Fibroblast of lung (primary cell): ENCODE measurements at regions not wholly inside any gene's neighbourhood (a gene's known extent, or its start where the extent isn't known, plus 50 kb on each side); places are given as distances from the start of the nearest gene placed in this dataset.

ENCODE experiments used
- DNase-seq, 2 donors: peaks; one replicate each; pipeline versions ENCODE4 v3.0.0 to v3.0.0-alpha.2; 2010; ENCODE audit warnings: low read depth in 2 of 2
- H2AFZ ChIP-seq: 2 replicates; pipeline ENCODE4 v1.5.1; 2012; ENCODE audit warnings: low read length, control low read depth, inconsistent platforms
- H3K27ac ChIP-seq: 2 replicates; pipeline ENCODE4 v1.5.1; 2011; ENCODE audit warnings: low read length, control low read depth; ENCODE audit not compliant: insufficient read depth
- H3K27me3 ChIP-seq: 2 replicates; pipeline ENCODE4 v1.5.1; 2011; ENCODE audit warnings: mild to moderate bottlenecking, low read length; ENCODE audit not compliant: control insufficient read depth, insufficient read depth
- H3K36me3 ChIP-seq: 2 replicates; pipeline ENCODE4 v1.5.1; 2011; ENCODE audit warnings: low read length; ENCODE audit not compliant: control insufficient read depth, insufficient read depth
- H3K4me1 ChIP-seq: 2 replicates; pipeline ENCODE4 v1.5.1; 2011; ENCODE audit warnings: low read length; ENCODE audit not compliant: control insufficient read depth, insufficient read depth; ENCODE audit errors: extremely low read depth
- H3K4me2 ChIP-seq: 2 replicates; pipeline ENCODE4 v1.5.1; 2011; ENCODE audit warnings: low read length, control low read depth; ENCODE audit not compliant: insufficient read depth; ENCODE audit errors: extremely low read depth
- H3K4me3 ChIP-seq, 4 experiments: fragments of 200-600 bp in 1 of 4; sonication (generic) in 1 of 4; replicated peaks in 1 of 4; 2 replicates each; pipeline ENCODE4 v1.5.1; 2011 to 2016; ENCODE audit warnings: low read length in 4 of 4, low read depth in 3 of 4, mild to moderate bottlenecking in 3 of 4, control low read depth in 2 of 4, inconsistent platforms in 1 of 4, mixed read lengths in 1 of 4; ENCODE audit not compliant: insufficient read depth in 1 of 4; ENCODE audit errors: control extremely low read depth in 1 of 4
- H3K79me2 ChIP-seq: 2 replicates; pipeline ENCODE4 v1.5.1; 2012; ENCODE audit warnings: mild to moderate bottlenecking, low read length, inconsistent platforms; ENCODE audit not compliant: control insufficient read depth, insufficient read depth
- H3K9ac ChIP-seq: 2 replicates; pipeline ENCODE4 v1.5.1; 2011; ENCODE audit warnings: mild to moderate bottlenecking, low read length, control low read depth; ENCODE audit not compliant: insufficient read depth
- H3K9me3 ChIP-seq: 2 replicates; pipeline ENCODE4 v1.5.1; 2012; ENCODE audit warnings: low read depth, low read length; ENCODE audit not compliant: control insufficient read depth, insufficient read depth
- H4K20me1 ChIP-seq: 2 replicates; pipeline ENCODE4 v1.5.1; 2011; ENCODE audit warnings: low read length; ENCODE audit not compliant: control insufficient read depth, insufficient read depth; ENCODE audit errors: extremely low read depth
- CTCF ChIP-seq, 2 donors: IDR thresholded peaks in 1 of 2; conservative IDR thresholded peaks in 1 of 2; 1 replicate in 1 of 2; 2 replicates in 1 of 2; pipeline ENCODE4 v1.5.1; 2011 to 2012; ENCODE audit warnings: low read length in 2 of 2, control low read depth in 1 of 2, inconsistent platforms in 1 of 2, low read depth in 1 of 2, mild to moderate bottlenecking in 1 of 2
- EZH2 ChIP-seq: IDR thresholded peaks from 2 replicates; pipeline ENCODE4 v1.5.1; 2012; ENCODE audit warnings: low read length, control low read depth, mild to moderate bottlenecking; ENCODE audit errors: missing control alignments

GRCh38 chr6:44615621-44616020 is 228.1 kb downstream of the CDC5L start:
- no peak for DNase-seq
- Histone ChIP-seq H3K27me3 (no peaks in the 10 kb centered on the region), H3K27ac (no peak overlapping the region), H4K20me1 (no peaks in the 10 kb centered on the region), H3K4me2 (no peak overlapping the region), H3K9ac (no peak overlapping the region), H2AFZ (no peak overlapping the region), H3K4me3 (no peak overlapping the region), H3K36me3 (no peaks in the 10 kb centered on the region), H3K79me2 (no peaks in the 10 kb centered on the region), H3K9me3 (no peaks in the 10 kb centered on the region), H3K4me1 (no peaks in the 10 kb centered on the region)
- TF ChIP-seq EZH2 (no peak), CTCF (conservative IDR thresholded peaks at IDR 0.05 in 1 of 2, IDR thresholded peaks at IDR 0.05 in 1 of 2; ENCODE audit: low read depth in 1 of 2, low read length in 2 of 2) (no peak)

DNA sequence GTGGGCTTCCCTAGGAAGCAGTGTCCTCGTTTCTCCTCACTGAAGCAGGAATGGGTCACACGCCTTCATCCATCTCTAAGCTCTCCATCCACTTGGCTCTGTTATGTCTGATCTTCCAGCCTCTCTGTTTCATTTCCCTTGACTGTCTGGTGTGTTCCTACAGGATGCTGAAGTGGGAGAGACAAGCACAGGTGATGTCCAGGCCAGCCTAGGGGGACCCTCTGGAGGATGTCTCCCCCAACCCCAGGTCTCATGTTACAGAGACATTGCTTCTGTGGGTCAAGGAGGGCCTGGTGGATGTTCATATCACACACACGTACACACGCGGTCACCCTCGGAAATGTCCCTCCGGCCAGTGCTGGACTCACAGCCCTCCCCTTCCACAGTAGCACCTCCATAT is 229.9 kb downstream of the CDC5L start:
- no peak for DNase-seq
- Histone ChIP-seq H3K27ac (no peak overlapping the region), H3K36me3 (no peaks in the 10 kb centered on the region), H4K20me1 (no peaks in the 10 kb centered on the region), H3K79me2 (no peaks in the 10 kb centered on the region), H2AFZ (no peak overlapping the region), H3K4me2 (no peak overlapping the region), H3K27me3 (no peaks in the 10 kb centered on the region), H3K4me3 (no peak overlapping the region), H3K9ac (no peak overlapping the region), H3K4me1 (no peaks in the 10 kb centered on the region), H3K9me3 (no peaks in the 10 kb centered on the region)
- TF ChIP-seq CTCF (conservative IDR thresholded peaks at IDR 0.05 in 1 of 2, IDR thresholded peaks at IDR 0.05 in 1 of 2; ENCODE audit: low read depth in 1 of 2, low read length in 2 of 2) (no peak), EZH2 (no peak)

- TF ChIP-seq EZH2 (no peak), CTCF (conservative IDR thresholded peaks at IDR 0.05 in 1 of 2, IDR thresholded peaks at IDR 0.05 in 1 of 2; ENCODE audit: low read depth in 1 of 2, low read length in 2 of 2) (no peak)
- DNase-seq = no peak
- Histone ChIP-seq H3K79me2 (no peaks in the 10 kb centered on the region), H3K9me3 (no peaks in the 10 kb centered on the region), H2AFZ (no peak overlapping the region), H3K4me2 (no peak overlapping the region), H3K27me3 (no peaks in the 10 kb centered on the region), H3K4me3 (no peak overlapping the region), H3K27ac (no peak overlapping the region), H3K9ac (no peak overlapping the region), H3K36me3 (no peaks in the 10 kb centered on the region), H4K20me1 (no peaks in the 10 kb centered on the region), H3K4me1 (no peaks in the 10 kb centered on the region)
Measured at GRCh38 chr6:44618371-44618770, 230.9 kb downstream of the CDC5L start.
